GM18867 (cell line): ENCODE measurements at regions not wholly inside any gene's neighbourhood (a gene's known extent, or its start where the extent isn't known, plus 50 kb on each side); places are given as distances from the start of the nearest gene placed in this dataset.

Source experiments
- ATAC-seq: cut with Tn5 transposase; IDR thresholded peaks from one replicate; pipeline ENCODE4 v1.9.1; 2021; ENCODE audit warnings: mild to moderate bottlenecking, moderate library complexity; ENCODE audit not compliant: unreplicated experiment

GRCh38 chr2:111675419-111676194 is 208.4 kb downstream of the ANAPC1 start:
- ATAC-seq: no peak

- no peak for ATAC-seq
These were observed 207.6 kb downstream of the ANAPC1 start for GRCh38 chr2:111676291-111676822.

GRCh38 chr2:111678161-111678560 is 205.8 kb downstream of the ANAPC1 start:
- ATAC-seq: no peak

- no peak for ATAC-seq
These were observed 205.3 kb downstream of the ANAPC1 start for GRCh38 chr2:111678651-111679050.

GRCh38 chr2:111679202-111679601 is 204.8 kb downstream of the ANAPC1 start:
- no peak for ATAC-seq

GRCh38 chr2:111684611-111685010 is 199.4 kb downstream of the ANAPC1 start:
- no peak for ATAC-seq

- no peak for ATAC-seq
These were observed 198.7 kb downstream of the ANAPC1 start for GRCh38 chr2:111685342-111685741.

- no peak for ATAC-seq
These were observed 197.0 kb downstream of the ANAPC1 start for GRCh38 chr2:111686994-111687393.

GRCh38 chr2:111687911-111688310 is 196.1 kb downstream of the ANAPC1 start:
- no peak for ATAC-seq

- no peak for ATAC-seq
These were observed 195.5 kb downstream of the ANAPC1 start for GRCh38 chr2:111688482-111688881.

- ATAC-seq: no peak
These were observed 194.8 kb downstream of the ANAPC1 start for GRCh38 chr2:111689174-111689573.

- no peak for ATAC-seq
These were observed 194.1 kb downstream of the ANAPC1 start for GRCh38 chr2:111689941-111690340.

- no peak for ATAC-seq
These were observed 192.7 kb downstream of the ANAPC1 start for GRCh38 chr2:111691164-111691875.

GRCh38 chr2:111692311-111692710 is 191.7 kb downstream of the ANAPC1 start:
- no peak for ATAC-seq

- ATAC-seq: no peak
These were observed 189.3 kb downstream of the ANAPC1 start for GRCh38 chr2:111694700-111695101.

- no peak for ATAC-seq
These were observed 188.5 kb downstream of the ANAPC1 start for GRCh38 chr2:111695441-111696007.

GRCh38 chr2:111696226-111696625 is 187.8 kb downstream of the ANAPC1 start:
- ATAC-seq: no peak

- no peak for ATAC-seq
These were observed 186.4 kb downstream of the ANAPC1 start for GRCh38 chr2:111697560-111697959.

- ATAC-seq: no peak
These were observed 185.9 kb downstream of the ANAPC1 start for GRCh38 chr2:111698089-111698488.

- no peak for ATAC-seq
These were observed 185.0 kb downstream of the ANAPC1 start for GRCh38 chr2:111698743-111699554.

GRCh38 chr2:111701266-111701665 is 182.7 kb downstream of the ANAPC1 start:
- ATAC-seq: no peak
